GM23338 (cell line): ENCODE measurements at regions not wholly inside any gene's neighbourhood (a gene's known extent, or its start where the extent isn't known, plus 50 kb on each side); places are given as distances from the start of the nearest gene placed in this dataset.

ENCODE experiments used
- ATAC-seq: fragments of 200-7000 bp; cut with Tn5 transposase; 3 replicates; pipeline ENCODE4 v1.9.1; 2020
- DNase-seq: peaks from one replicate; pipeline ENCODE4 v3.0.0-alpha.2; 2015; ENCODE audit warnings: low spot score
- H2AFZ ChIP-seq: fragments of 200-600 bp; sonication (generic); 2 replicates; pipeline ENCODE4 v1.8.0; 2016; ENCODE audit warnings: antibody characterized with exemption, mild to moderate bottlenecking, moderate library complexity
- H3F3A ChIP-seq: fragments of 200-600 bp; sonication (generic); replicated peaks from 2 replicates; pipeline ENCODE4 v1.8.0; 2017; ENCODE audit warnings: antibody characterized with exemption, mixed run types, low read depth
- H3K27ac ChIP-seq: fragments of 200-600 bp; sonication (generic); 2 replicates; pipeline ENCODE4 v1.6.1; 2016; ENCODE audit warnings: low read depth
- H3K27me3 ChIP-seq: fragments of 200-600 bp; sonication (generic); 2 replicates; pipeline ENCODE4 v1.8.0; 2016; ENCODE audit warnings: mild to moderate bottlenecking, mixed run types, moderate library complexity; ENCODE audit not compliant: insufficient read depth
- H3K36me3 ChIP-seq: fragments of 200-600 bp; sonication (generic); 2 replicates; pipeline ENCODE4 v1.8.0; 2016; ENCODE audit warnings: mild to moderate bottlenecking; ENCODE audit not compliant: insufficient read depth
- H3K4me1 ChIP-seq: fragments of 200-600 bp; sonication (generic); 2 replicates; pipeline ENCODE4 v1.8.0; 2016; ENCODE audit warnings: mild to moderate bottlenecking, moderate library complexity; ENCODE audit not compliant: insufficient read depth
- H3K4me2 ChIP-seq: fragments of 200-600 bp; sonication (generic); 2 replicates; pipeline ENCODE4 v1.7.1; 2017; ENCODE audit warnings: mixed run types
- H3K4me3 ChIP-seq: fragments of 200-600 bp; sonication (generic); 2 replicates; pipeline ENCODE4 v1.6.1; 2016; ENCODE audit warnings: mixed run types
- H3K79me2 ChIP-seq: fragments of 200-600 bp; sonication (generic); replicated peaks from 2 replicates; pipeline ENCODE4 v1.8.0; 2017; ENCODE audit warnings: mild to moderate bottlenecking; ENCODE audit not compliant: insufficient read depth
- H3K9me2 ChIP-seq: fragments of 200-600 bp; sonication (generic); 2 replicates; pipeline ENCODE4 v1.8.0; 2017; ENCODE audit not compliant: insufficient read depth
- H4K20me1 ChIP-seq: fragments of 200-600 bp; sonication (generic); replicated peaks from 2 replicates; pipeline ENCODE4 v1.8.0; 2017; ENCODE audit warnings: mild to moderate bottlenecking; ENCODE audit not compliant: insufficient read depth
- H3K27ac Mint-ChIP-seq: 2 replicates; pipeline ENCODE4 v1.8.0; 2020; ENCODE audit warnings: inconsistent platforms, mild to moderate bottlenecking, moderate library complexity, mixed read lengths
- H3K27me3 Mint-ChIP-seq: 3 replicates; pipeline ENCODE4 v1.8.0; 2022; ENCODE audit warnings: low read depth, mild to moderate bottlenecking, moderate library complexity, mixed read lengths, inconsistent platforms; ENCODE audit not compliant: insufficient read depth, poor library complexity
- H3K36me3 Mint-ChIP-seq: 3 replicates; pipeline ENCODE4 v1.8.0; 2021; ENCODE audit warnings: low read depth, mild to moderate bottlenecking, inconsistent platforms, moderate library complexity, mixed read lengths
- H3K4me1 Mint-ChIP-seq: 3 replicates; pipeline ENCODE4 v1.8.0; 2020; ENCODE audit warnings: mild to moderate bottlenecking, inconsistent platforms, mixed read lengths
- H3K4me3 Mint-ChIP-seq: 3 replicates; pipeline ENCODE4 v1.8.0; 2021; ENCODE audit warnings: moderate library complexity, mild to moderate bottlenecking, inconsistent platforms, mixed read lengths
- H3K9me3 Mint-ChIP-seq: 3 replicates; pipeline ENCODE4 v1.8.0; 2020; ENCODE audit warnings: moderate library complexity, mild to moderate bottlenecking, inconsistent platforms, mixed read lengths
- CREB1 ChIP-seq: fragments of 250-450 bp; sonication (Bioruptor Pico); IDR thresholded peaks from 2 replicates; pipeline ENCODE4 v1.5.0; 2020; ENCODE audit warnings: low read depth, mild to moderate bottlenecking, moderate library complexity
- CTCF ChIP-seq, 2 experiments: fragments of 200-600 bp in 1 of 2; sonication (generic) in 1 of 2; conservative IDR thresholded peaks; 2 replicates each; pipeline versions ENCODE4 v1.5.1 to v1.6.1; 2016 to 2017; ENCODE audit warnings: antibody characterized with exemption in 2 of 2, low read depth in 2 of 2, mild to moderate bottlenecking in 2 of 2, moderate library complexity in 1 of 2
- ETS1 ChIP-seq: IDR thresholded peaks from 2 replicates; pipeline ENCODE4 v1.6.1; 2016; ENCODE audit warnings: antibody characterized with exemption
- EZH2 ChIP-seq: fragments of 200-600 bp; sonication (generic); IDR thresholded peaks from one replicate; pipeline ENCODE4 v1.8.0; 2017; ENCODE audit warnings: antibody characterized with exemption, mild to moderate bottlenecking, low read depth; ENCODE audit not compliant: unreplicated experiment
- EZH2phosphoT487 ChIP-seq: fragments of 200-600 bp; sonication (generic); IDR thresholded peaks from one replicate; pipeline ENCODE4 v1.8.1; 2018; ENCODE audit warnings: antibody characterized with exemption; ENCODE audit not compliant: unreplicated experiment
- JUNB ChIP-seq: IDR thresholded peaks from one replicate; pipeline ENCODE4 v1.6.1; 2016; ENCODE audit warnings: antibody characterized with exemption; ENCODE audit not compliant: unreplicated experiment
- NANOG ChIP-seq: IDR thresholded peaks from 2 replicates; pipeline ENCODE4 v1.6.1; 2016; ENCODE audit warnings: antibody characterized with exemption, borderline replicate concordance
- POLR2AphosphoS5 ChIP-seq: IDR thresholded peaks from 2 replicates; pipeline ENCODE4 v1.6.1; 2016; ENCODE audit warnings: antibody characterized with exemption, low read depth
- REST ChIP-seq: IDR thresholded peaks from one replicate; pipeline ENCODE4 v1.6.1; 2018; ENCODE audit warnings: antibody characterized with exemption; ENCODE audit not compliant: unreplicated experiment
- STAT1 ChIP-seq: IDR thresholded peaks from one replicate; pipeline ENCODE4 v1.6.1; 2016; ENCODE audit warnings: antibody characterized with exemption; ENCODE audit not compliant: unreplicated experiment
- ZNF114 ChIP-seq: fragments of 250-450 bp; sonication (Bioruptor Pico); IDR thresholded peaks from 2 replicates; pipeline ENCODE4 v1.5.0; 2020; ENCODE audit warnings: mild to moderate bottlenecking, moderate library complexity
- ZNF331 ChIP-seq: fragments of 250-450 bp; sonication (Bioruptor Pico); IDR thresholded peaks from 2 replicates; pipeline ENCODE4 v1.5.0; 2020; ENCODE audit warnings: low read depth, mild to moderate bottlenecking, moderate library complexity
- ZNF462 ChIP-seq: fragments of 250-450 bp; sonication (Bioruptor Pico); IDR thresholded peaks from 2 replicates; pipeline ENCODE4 v1.5.0; 2020; ENCODE audit warnings: mild to moderate bottlenecking, moderate library complexity

- no peak for TF ChIP-seq REST
- TF ChIP-seq JUNB, result no peak
- no peak for TF ChIP-seq EZH2
- no peak for TF ChIP-seq CTCF (conservative IDR thresholded peaks at IDR 0.05; ENCODE audit: low read depth in 2 of 2)
- TF ChIP-seq STAT1, result no peak
- TF ChIP-seq EZH2phosphoT487, result no peak
- no peak for TF ChIP-seq ZNF331
- TF ChIP-seq CREB1 (CRISPR knock-in tag), result no peak
- no peak for TF ChIP-seq POLR2AphosphoS5
- TF ChIP-seq ETS1, result no peak
- no peak for TF ChIP-seq ZNF114 (CRISPR knock-in tag)
- no peak for TF ChIP-seq NANOG
- no peak for TF ChIP-seq ZNF462
- Histone ChIP-seq H3K36me3 (no peaks in the 10 kb centered on the region), H4K20me1 (no peaks in the 10 kb centered on the region), H3K4me2 (no peak overlapping the region), H3K4me1 (no peaks in the 10 kb centered on the region), H2AFZ (no peak overlapping the region), H3K27ac (no peak overlapping the region), H3K4me3 (no peak overlapping the region), H3F3A (no peaks in the 10 kb centered on the region), H3K27me3 (no peaks in the 10 kb centered on the region), H3K79me2 (no peaks in the 10 kb centered on the region), H3K9me2 (no peaks in the 10 kb centered on the region)
- ATAC-seq (no peak), DNase-seq (no peak)
- Mint-ChIP-seq H3K4me3 (no peak overlapping the region), H3K27ac (no peak overlapping the region), H3K27me3 (no peaks in the 10 kb centered on the region), H3K9me3 (no peaks in the 10 kb centered on the region; the same call in 2 of the 3 replicates), H3K36me3 (no peaks in the 10 kb centered on the region; the same call in 2 of the 3 replicates), H3K4me1 (no peaks in the 10 kb centered on the region)
These were observed 181.3 kb downstream of the C7orf25 start for GRCh38 chr7:42730586-42730985.
